ENCODE measurements at regions not wholly inside any gene's neighbourhood (a gene's known extent, or its start where the extent isn't known, plus 50 kb on each side); places are given as distances from the start of the nearest gene placed in this dataset.

DNA sequence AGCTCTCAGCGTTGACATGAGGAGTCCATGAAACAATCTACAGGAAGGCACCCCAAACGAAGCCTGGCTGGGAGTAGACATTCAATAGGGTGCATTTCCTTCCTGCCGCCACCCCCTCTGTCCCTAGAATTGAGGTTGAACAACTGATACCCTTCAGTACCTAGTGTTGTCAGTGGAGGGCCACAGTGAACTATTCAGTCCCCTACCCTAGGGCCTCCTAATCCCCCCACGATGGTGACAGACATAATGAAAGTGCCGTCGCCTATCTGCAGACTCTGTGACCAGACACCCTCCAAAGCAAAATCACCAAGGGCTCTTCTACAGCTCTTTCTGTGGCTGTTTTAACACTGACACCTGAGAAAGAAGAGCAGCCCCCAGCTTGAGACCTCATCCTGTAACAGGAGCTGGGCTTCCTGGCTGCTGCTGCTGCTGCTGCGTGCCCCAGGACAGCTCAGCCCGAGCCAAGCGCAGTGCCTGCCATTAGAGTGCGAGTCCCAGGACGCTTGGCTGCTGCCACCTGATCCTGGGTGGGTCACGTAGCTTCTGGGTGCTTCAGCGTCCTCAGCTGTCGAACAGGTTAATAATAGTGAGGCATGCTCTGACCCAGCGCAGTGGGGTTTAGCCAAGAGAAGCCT lies 183.0 kb downstream of the ZBTB18 start:
- TF ChIP-seq, protein P1, sequence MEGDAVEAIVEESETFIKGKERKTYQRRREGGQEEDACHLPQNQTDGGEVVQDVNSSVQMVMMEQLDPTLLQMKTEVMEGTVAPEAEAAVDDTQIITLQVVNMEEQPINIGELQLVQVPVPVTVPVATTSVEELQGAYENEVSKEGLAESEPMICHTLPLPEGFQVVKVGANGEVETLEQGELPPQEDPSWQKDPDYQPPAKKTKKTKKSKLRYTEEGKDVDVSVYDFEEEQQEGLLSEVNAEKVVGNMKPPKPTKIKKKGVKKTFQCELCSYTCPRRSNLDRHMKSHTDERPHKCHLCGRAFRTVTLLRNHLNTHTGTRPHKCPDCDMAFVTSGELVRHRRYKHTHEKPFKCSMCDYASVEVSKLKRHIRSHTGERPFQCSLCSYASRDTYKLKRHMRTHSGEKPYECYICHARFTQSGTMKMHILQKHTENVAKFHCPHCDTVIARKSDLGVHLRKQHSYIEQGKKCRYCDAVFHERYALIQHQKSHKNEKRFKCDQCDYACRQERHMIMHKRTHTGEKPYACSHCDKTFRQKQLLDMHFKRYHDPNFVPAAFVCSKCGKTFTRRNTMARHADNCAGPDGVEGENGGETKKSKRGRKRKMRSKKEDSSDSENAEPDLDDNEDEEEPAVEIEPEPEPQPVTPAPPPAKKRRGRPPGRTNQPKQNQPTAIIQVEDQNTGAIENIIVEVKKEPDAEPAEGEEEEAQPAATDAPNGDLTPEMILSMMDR (IDR thresholded peaks at IDR 0.05) = no peak
- no peak for TF ChIP-seq POLR2A (IDR thresholded peaks at IDR 0.05)
- no peak for TF ChIP-seq EP300 (IDR thresholded peaks at IDR 0.05)
- TF ChIP-seq POLR2AphosphoS5 (IDR thresholded peaks at IDR 0.05) = no peak

All from stomach (tissue), 4 donors.